IMR-90 (cell line): ENCODE measurements at regions not wholly inside any gene's neighbourhood (a gene's known extent, or its start where the extent isn't known, plus 50 kb on each side); places are given as distances from the start of the nearest gene placed in this dataset.

Source experiments
- ATAC-seq: fragments of 200-7000 bp; cut with Tn5 transposase; 2 replicates; pipeline ENCODE4 v1.9.1; 2020; ENCODE audit warnings: low read depth, mild to moderate bottlenecking, moderate library complexity
- BruUV-seq: library from RNA; stranded (reverse); fragments of 400-500 nt; replicated peaks from 2 replicates; lab custom pipeline; 2021; lab: Mats Ljungman, UMichigan
- CTCF ChIA-PET: fragments of 300-600 bp; formaldehyde crosslinking; extraction: SDS; loops from one replicate; lab custom pipeline; 2021; ENCODE audit warnings: antibody characterized with exemption; lab: Yijun Ruan, JAX
- POLR2A ChIA-PET: fragments of 300-600 bp; sonication (Branson Sonifier 250); formaldehyde crosslinking; loops from one replicate; lab custom pipeline; 2022; ENCODE audit warnings: antibody characterized with exemption; ENCODE audit not compliant: unreplicated experiment; lab: Charles Lee
- DNase-seq: peaks from one replicate; pipeline ENCODE4 v3.0.0; 2013
- H2AFZ ChIP-seq: replicated peaks from 2 replicates; pipeline ENCODE3; 2013; ENCODE audit warnings: low read length, mild to moderate bottlenecking; ENCODE audit not compliant: poor library complexity
- H2AK5ac ChIP-seq: 2 replicates; pipeline ENCODE4 v1.6.1; 2013; ENCODE audit warnings: low read depth, low read length, inconsistent platforms
- H2AK9ac ChIP-seq: replicated peaks from 2 replicates; pipeline ENCODE3; 2013; ENCODE audit warnings: mild to moderate bottlenecking, low read depth, low read length, moderate library complexity; ENCODE audit not compliant: poor library complexity
- H2BK120ac ChIP-seq: 2 replicates; pipeline ENCODE4 v1.6.1; 2013; ENCODE audit warnings: low read depth, low read length, inconsistent platforms
- H2BK15ac ChIP-seq: 3 replicates; pipeline ENCODE4 v1.6.1; 2013; ENCODE audit warnings: low read depth, low read length, inconsistent platforms
- H2BK20ac ChIP-seq: 2 replicates; pipeline ENCODE4 v1.6.1; 2013; ENCODE audit warnings: low read depth, mild to moderate bottlenecking, inconsistent platforms, low read length, moderate library complexity
- H2BK5ac ChIP-seq: 2 replicates; pipeline ENCODE4 v1.6.1; 2013; ENCODE audit warnings: mild to moderate bottlenecking, low read depth, low read length, inconsistent platforms; ENCODE audit not compliant: poor library complexity, severe bottlenecking
- H3K14ac ChIP-seq: replicated peaks from 2 replicates; pipeline ENCODE4 v1.6.1; 2013; ENCODE audit warnings: low read depth, low read length, inconsistent platforms
- H3K18ac ChIP-seq: 2 replicates; pipeline ENCODE4 v1.6.1; 2013; ENCODE audit warnings: low read depth, low read length, control low read depth
- H3K23ac ChIP-seq: 2 replicates; pipeline ENCODE4 v1.6.1; 2013; ENCODE audit warnings: low read depth, low read length, inconsistent platforms
- H3K27ac ChIP-seq: 2 replicates; pipeline ENCODE4 v1.5.1; 2013; ENCODE audit warnings: mild to moderate bottlenecking, control low read depth, low read length; ENCODE audit not compliant: insufficient read depth
- H3K27me3 ChIP-seq: 2 replicates; pipeline ENCODE4 v1.6.1; 2013; ENCODE audit warnings: low read length; ENCODE audit not compliant: control insufficient read depth, insufficient read depth
- H3K36me3 ChIP-seq: 2 replicates; pipeline ENCODE4 v1.6.1; 2013; ENCODE audit warnings: low read length, mixed read lengths; ENCODE audit not compliant: control insufficient read depth, insufficient read depth
- H3K4ac ChIP-seq: 2 replicates; pipeline ENCODE4 v1.6.1; 2013; ENCODE audit warnings: low read depth, low read length, inconsistent platforms
- H3K4me1 ChIP-seq: 2 replicates; pipeline ENCODE4 v1.6.1; 2013; ENCODE audit warnings: low read length, mixed read lengths; ENCODE audit not compliant: control insufficient read depth, insufficient read depth
- H3K4me2 ChIP-seq: 2 replicates; pipeline ENCODE4 v1.6.1; 2013; ENCODE audit warnings: low read depth, mild to moderate bottlenecking, control low read depth, low read length, moderate library complexity
- H3K4me3 ChIP-seq: 2 replicates; pipeline ENCODE4 v1.5.1; 2013; ENCODE audit warnings: low read depth, mild to moderate bottlenecking, control low read depth, low read length, moderate library complexity; ENCODE audit not compliant: insufficient read depth
- H3K56ac ChIP-seq: 2 replicates; pipeline ENCODE4 v1.6.1; 2013; ENCODE audit warnings: low read length, inconsistent platforms; ENCODE audit not compliant: insufficient read depth; ENCODE audit errors: extremely low read depth
- H3K79me1 ChIP-seq, 2 experiments: 2 replicates each; pipeline ENCODE4 v1.6.1; 2013; ENCODE audit warnings: low read length in 2 of 2, inconsistent platforms in 1 of 2, low read depth in 1 of 2
- H3K9ac ChIP-seq: 2 replicates; pipeline ENCODE4 v1.6.1; 2013; ENCODE audit warnings: low read depth, low read length, control low read depth
- H3K9me1 ChIP-seq: 2 replicates; pipeline ENCODE4 v1.6.1; 2013; ENCODE audit warnings: low read length, inconsistent platforms; ENCODE audit not compliant: insufficient read depth
- H3K9me3 ChIP-seq: 2 replicates; pipeline ENCODE4 v1.6.1; 2013; ENCODE audit warnings: low read length; ENCODE audit not compliant: control insufficient read depth, insufficient read depth
- H4K20me1 ChIP-seq: 2 replicates; pipeline ENCODE4 v1.6.1; 2013; ENCODE audit warnings: low read length, inconsistent platforms; ENCODE audit not compliant: insufficient read depth
- H4K5ac ChIP-seq: 2 replicates; pipeline ENCODE4 v1.6.1; 2013; ENCODE audit warnings: mild to moderate bottlenecking, low read depth, low read length, control low read depth
- H4K8ac ChIP-seq, 2 experiments: 2 replicates each; pipeline ENCODE4 v1.6.1; 2013; ENCODE audit warnings: low read depth in 2 of 2, low read length in 2 of 2, control low read depth in 1 of 2, inconsistent platforms in 1 of 2
- H4K91ac ChIP-seq: 2 replicates; pipeline ENCODE4 v1.6.1; 2013; ENCODE audit warnings: low read depth, low read length, inconsistent platforms; ENCODE audit not compliant: insufficient read depth
- BHLHE40 ChIP-seq: fragments of 150-350 bp; IDR thresholded peaks from 2 replicates; pipeline ENCODE4 v1.6.1; 2016; ENCODE audit warnings: mild to moderate bottlenecking, low read depth, low read length
- CEBPB ChIP-seq: IDR thresholded peaks from 2 replicates; pipeline ENCODE4 v1.6.1; 2012; ENCODE audit warnings: low read depth, low read length, improper control_type of control experiment
- CHD1 ChIP-seq: IDR thresholded peaks from 2 replicates; pipeline ENCODE4 v1.6.1; 2012; ENCODE audit warnings: low read depth, low read length, improper control_type of control experiment
- ELK1 ChIP-seq: fragments of 150-350 bp; IDR thresholded peaks from 2 replicates; pipeline ENCODE4 v1.6.1; 2016; ENCODE audit warnings: low read depth, mild to moderate bottlenecking, low read length, moderate library complexity, borderline replicate concordance
- FOS ChIP-seq: fragments of 150-350 bp; IDR thresholded peaks from 2 replicates; pipeline ENCODE4 v1.6.1; 2016; ENCODE audit warnings: low read depth, low read length
- MAFK ChIP-seq: IDR thresholded peaks from 2 replicates; pipeline ENCODE4 v1.6.1; 2012; ENCODE audit warnings: low read depth, low read length, improper control_type of control experiment
- MAZ ChIP-seq: IDR thresholded peaks from 2 replicates; pipeline ENCODE4 v1.6.1; 2012; ENCODE audit warnings: low read depth, mild to moderate bottlenecking, low read length, improper control_type of control experiment, moderate library complexity, borderline replicate concordance
- RCOR1 ChIP-seq: IDR thresholded peaks from 2 replicates; pipeline ENCODE4 v1.6.1; 2012; ENCODE audit warnings: mild to moderate bottlenecking, low read length, improper control_type of control experiment; ENCODE audit not compliant: insufficient replicate concordance
- RFX5 ChIP-seq: IDR thresholded peaks from 2 replicates; pipeline ENCODE4 v1.8.0; 2012; ENCODE audit warnings: low read depth, mild to moderate bottlenecking, low read length, moderate library complexity
- SMC3 ChIP-seq: fragments of 150-350 bp; IDR thresholded peaks from 2 replicates; pipeline ENCODE4 v1.6.1; 2016; ENCODE audit warnings: low read depth, mild to moderate bottlenecking, antibody characterized with exemption, low read length, moderate library complexity
- USF2 ChIP-seq: fragments of 150-350 bp; IDR thresholded peaks from 2 replicates; pipeline ENCODE4 v1.6.1; 2017; ENCODE audit warnings: mild to moderate bottlenecking, antibody characterized with exemption, low read length, low read depth
- WGBS, 2 experiments: methylation state at CpG; one replicate each; pipeline versions ENCODE4 v1.1.5 to v1.1.7; 2013; ENCODE audit warnings: missing lambda C conversion rate in 2 of 2; ENCODE audit not compliant: insufficient read length in 1 of 2; ENCODE audit errors: extremely low coverage in 2 of 2; 5-methylcytosine and 5-hydroxymethylcytosine counted together
- dilution Hi-C: fragments of 300-500 bp; cut with HindIII; formaldehyde crosslinking; loops from one replicate; pipeline ENCODE4 v1.14.3; 2018; ENCODE audit warnings: low sequenced_read_pairs; ENCODE audit not compliant: unreplicated experiment
- in situ Hi-C: fragments of 300-500 bp; cut with MboI; formaldehyde crosslinking; loops from 3 replicates; pipeline ENCODE4 v1.14.3; 2019; ENCODE audit warnings: low sequenced_read_pairs, inconsistent platforms, mixed read lengths
- intact Hi-C: fragments of 100-400 bp; cut with micrococcal nuclease; formaldehyde crosslinking; loops from 2 replicates; pipeline ENCODE4 v1.10.0; 2022

GRCh38 chr5:40271476-40271875 is 408.2 kb upstream of the PTGER4 start:
- H4K8ac ChIP-seq: no peak overlapping the region
- no peak for DNase-seq
- H3K14ac ChIP-seq: no peak overlapping the region
- ChIA-PET CTCF (interaction anchor here (0.5 kb wide), 1 partner anchor 236 kb away, joined by 3 read pairs; no protein-coding TSS in a partner anchor), POLR2A (interaction anchor here (0.6 kb wide), 1 partner anchor 10 kb away, joined by 3 read pairs; no protein-coding TSS in a partner anchor)
- in situ Hi-C loops (no loop called here), dilution Hi-C loops (no loop called here), intact Hi-C loops (no loop called here)
- H4K5ac ChIP-seq: no peak overlapping the region
- peaks cover 8% of the 10 kb centered on the region; the same call in 1 of the 2 replicates for H3K4me1 ChIP-seq
- no peak overlapping the region for H2BK120ac ChIP-seq
- no peak overlapping the region for H2BK5ac ChIP-seq
- H2BK15ac ChIP-seq: no peak overlapping the region
- no CpG with 5 or more reads among the region's 2 CpGs for WGBS, 2 experiments
- H3K9ac ChIP-seq: no peak overlapping the region
- H4K91ac ChIP-seq: no peak overlapping the region
- no peak overlapping the region for H3K4me2 ChIP-seq
- BruUV-seq: no TSS peak
- H2BK20ac ChIP-seq: no peak overlapping the region
- peaks cover 8% of the 10 kb centered on the region; the same call in 1 of the 2 replicates for H3K9me1 ChIP-seq
- H3K36me3 ChIP-seq: no peaks in the 10 kb centered on the region
- no peaks in the 10 kb centered on the region for H3K9me3 ChIP-seq
- H2AK5ac ChIP-seq: no peak overlapping the region
- ATAC-seq: no peak
- no peak overlapping the region for H3K56ac ChIP-seq
- H3K27me3 ChIP-seq: no peaks in the 10 kb centered on the region
- no peaks in the 10 kb centered on the region for H4K20me1 ChIP-seq
- H2AK9ac ChIP-seq: no peak overlapping the region
- no peak for TF ChIP-seq CHD1
- no peak for TF ChIP-seq BHLHE40
- no peak for TF ChIP-seq MAFK
- TF ChIP-seq ELK1: no peak
- TF ChIP-seq FOS: no peak
- TF ChIP-seq SMC3: no peak
- no peak for TF ChIP-seq MAZ
- TF ChIP-seq USF2: no peak
- no peak for TF ChIP-seq RCOR1
- TF ChIP-seq RFX5: no peak
- TF ChIP-seq CEBPB: no peak
- H3K4me3 ChIP-seq: no peak overlapping the region
- no peak overlapping the region for H3K23ac ChIP-seq
- no peaks in the 10 kb centered on the region for H3K79me1 ChIP-seq
- H3K27ac ChIP-seq: no peak overlapping the region
- no peak overlapping the region for H2AFZ ChIP-seq
- no peak overlapping the region for H3K18ac ChIP-seq
- no peak overlapping the region for H3K4ac ChIP-seq
